ENCODE measurements at regions not wholly inside any gene's neighbourhood (a gene's known extent, or its start where the extent isn't known, plus 50 kb on each side); places are given as distances from the start of the nearest gene placed in this dataset.
A peak's percentile ranks its signal among the peaks of the same experiment; 100 is the strongest.

DNA sequence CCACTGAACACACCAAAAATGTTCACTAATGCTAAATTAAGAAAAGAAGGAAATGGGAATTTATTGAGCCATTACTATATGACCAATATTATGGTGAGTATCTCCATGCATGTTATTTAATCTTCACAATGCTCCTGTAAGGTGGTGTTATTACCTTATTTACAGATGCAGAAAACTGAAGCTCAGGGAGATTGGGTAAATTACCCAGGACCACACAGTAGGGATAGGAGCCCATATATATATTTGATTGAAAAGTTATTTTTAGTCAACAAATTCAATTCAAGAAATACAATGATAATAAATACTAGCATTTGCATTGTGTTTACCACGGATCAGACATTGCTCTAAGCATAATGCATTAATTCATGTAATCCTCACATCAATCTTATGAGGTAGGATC is 202.2 kb upstream of the FBXO11 start:
- DNase-seq, result no peak

- DNase-seq, result no peak
Observed at GRCh38 chr2:48109491-48110204, 203.3 kb upstream of the FBXO11 start.

DNA sequence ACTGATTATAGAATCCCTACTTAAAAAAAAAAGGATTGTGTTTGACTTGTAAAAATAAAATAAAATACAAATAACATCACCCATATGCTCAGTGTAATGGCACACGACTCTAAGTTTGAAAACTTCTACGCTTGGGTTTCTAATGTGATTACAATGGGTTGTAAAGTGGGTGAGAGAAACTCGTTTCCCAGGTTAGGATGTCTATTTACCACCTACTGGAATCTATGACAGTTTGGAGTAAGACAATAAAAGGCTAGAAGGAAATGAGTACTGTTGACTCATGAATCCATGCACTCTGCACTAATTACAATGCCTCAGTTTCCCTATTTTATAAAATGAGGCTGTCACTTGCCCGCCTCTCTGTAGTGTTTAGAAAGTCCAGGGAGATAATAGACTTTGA is 204.0 kb upstream of the FOXN2 start:
- no peak for DNase-seq

DNA sequence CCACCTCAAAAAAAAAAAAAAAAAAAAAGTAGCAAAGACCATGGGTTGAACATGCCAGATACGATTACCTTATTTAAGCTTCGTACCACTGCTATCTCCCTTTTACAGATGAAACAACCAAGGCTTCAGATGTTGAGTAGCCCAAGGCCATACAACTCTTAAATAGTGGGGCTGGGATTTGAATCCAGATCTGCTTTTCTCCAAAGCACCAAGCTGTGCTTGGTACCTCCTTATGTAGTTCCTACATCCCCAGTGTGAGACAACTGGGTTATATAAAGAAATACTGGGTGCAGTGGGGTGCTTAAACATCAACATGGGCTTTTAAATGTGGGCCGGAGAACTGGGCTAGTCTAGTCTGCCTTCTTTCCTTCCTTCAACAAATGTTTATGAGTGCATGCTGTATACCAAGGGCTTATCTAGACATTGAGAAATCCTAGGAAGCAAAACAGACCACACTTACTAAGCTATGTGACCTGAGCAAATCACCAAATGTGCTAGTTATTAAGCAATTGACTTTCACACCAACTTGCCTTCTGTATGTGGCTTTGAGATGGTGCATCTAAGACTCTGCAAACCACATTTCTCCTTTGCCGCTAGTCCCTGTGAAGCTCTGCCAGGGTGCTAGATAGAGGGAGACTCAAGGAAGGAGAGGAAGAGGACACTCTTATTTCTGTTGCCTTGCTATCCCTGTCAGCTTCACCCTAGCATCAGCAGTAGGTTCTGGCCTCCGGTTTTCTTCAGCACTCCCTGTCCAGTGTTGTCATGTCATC is 201.4 kb upstream of the FOXN2 start:
- no peak for DNase-seq

DNA sequence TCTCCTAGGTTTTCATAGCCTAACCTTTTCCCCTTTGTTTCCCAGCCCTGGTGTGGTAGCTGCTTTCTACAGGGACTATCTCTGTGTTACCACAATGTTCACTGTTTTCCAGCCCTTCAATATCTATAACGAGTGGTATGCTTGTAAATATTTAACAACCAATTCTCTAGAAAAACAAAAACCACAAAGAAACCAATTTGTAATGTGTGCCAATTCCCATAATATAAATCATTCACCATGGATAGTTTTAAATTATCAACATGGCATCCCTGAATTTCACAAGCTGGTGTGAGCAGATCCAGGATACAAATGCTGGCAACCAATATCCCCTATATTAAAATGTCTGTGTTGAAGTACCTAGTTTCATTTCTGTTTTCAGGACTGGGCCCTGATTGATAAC is 200.7 kb upstream of the FOXN2 start:
- no peak for DNase-seq

- DNase-seq, result no peak
Observed at GRCh38 chr2:48114256-48114655, 200.2 kb upstream of the FOXN2 start.

- no peak for DNase-seq
Observed at GRCh38 chr2:48116497-48116896, 198.0 kb upstream of the FOXN2 start.

- no peak for DNase-seq
Observed at GRCh38 chr2:48118895-48119294, 195.6 kb upstream of the FOXN2 start.

GRCh38 chr2:48120112-48120511 is 194.4 kb upstream of the FOXN2 start:
- DNase-seq, result no peak

- DNase-seq, result no peak
Observed at GRCh38 chr2:48120759-48121242, 193.7 kb upstream of the FOXN2 start.

DNA sequence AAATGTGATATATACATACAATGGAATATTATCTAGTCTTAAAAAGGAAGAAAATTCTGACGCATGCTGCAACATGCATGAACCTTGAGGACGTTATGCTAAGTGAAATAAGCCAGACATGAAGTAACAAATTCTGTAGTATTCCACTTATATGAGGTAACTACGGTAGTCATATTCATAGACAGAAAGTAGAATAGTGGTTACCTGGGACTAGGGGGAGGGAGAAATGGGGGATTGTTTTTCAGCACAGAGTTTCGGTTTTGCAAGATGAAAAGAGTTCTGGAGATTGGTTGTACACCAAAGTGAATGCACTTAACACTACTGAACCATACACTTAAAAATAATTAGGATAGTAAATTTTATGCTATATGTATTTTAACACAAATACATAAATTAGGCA is 192.3 kb upstream of the FOXN2 start:
- DNase-seq, result no peak

DNA sequence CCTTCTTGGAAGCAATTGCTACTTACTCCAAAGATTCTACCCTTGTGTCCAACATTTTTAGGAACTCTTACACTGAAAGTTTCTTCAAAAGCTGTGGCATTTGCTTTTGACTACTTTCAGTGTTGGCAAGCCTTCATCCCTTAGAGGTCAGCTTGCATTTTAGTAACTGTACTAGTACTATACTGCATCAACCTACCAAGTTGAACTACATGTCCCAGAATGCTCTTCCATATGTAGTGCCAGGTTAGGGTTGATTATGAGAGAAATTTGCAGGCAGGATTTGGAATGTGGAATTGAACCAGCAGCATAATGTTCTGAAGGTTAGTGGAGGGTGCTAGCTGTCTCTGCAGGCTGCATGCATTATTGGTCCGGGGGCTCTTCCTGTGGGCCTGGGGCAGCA is 189.9 kb upstream of the FOXN2 start:
- DNase-seq, result no peak

DNA sequence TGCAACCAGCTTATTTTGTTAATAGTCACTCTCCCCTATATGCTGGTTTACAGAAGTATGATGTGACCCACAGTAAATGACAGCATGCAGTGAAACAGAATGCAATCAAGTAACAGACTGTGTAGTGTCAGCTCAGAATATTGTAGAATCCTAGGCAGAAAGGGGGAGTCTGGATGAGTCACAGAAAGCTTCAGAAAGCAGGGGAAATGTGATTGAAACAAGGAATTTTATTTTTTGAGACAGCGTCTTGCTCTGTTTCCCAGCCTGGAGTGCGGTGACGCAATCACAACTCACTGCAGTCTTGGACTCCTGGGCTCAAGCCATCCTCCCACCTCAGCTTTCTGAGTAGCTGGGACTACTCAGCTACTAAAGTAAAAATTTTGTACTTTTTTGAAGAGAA is 188.3 kb upstream of the FOXN2 start:
- no peak for DNase-seq

DNA sequence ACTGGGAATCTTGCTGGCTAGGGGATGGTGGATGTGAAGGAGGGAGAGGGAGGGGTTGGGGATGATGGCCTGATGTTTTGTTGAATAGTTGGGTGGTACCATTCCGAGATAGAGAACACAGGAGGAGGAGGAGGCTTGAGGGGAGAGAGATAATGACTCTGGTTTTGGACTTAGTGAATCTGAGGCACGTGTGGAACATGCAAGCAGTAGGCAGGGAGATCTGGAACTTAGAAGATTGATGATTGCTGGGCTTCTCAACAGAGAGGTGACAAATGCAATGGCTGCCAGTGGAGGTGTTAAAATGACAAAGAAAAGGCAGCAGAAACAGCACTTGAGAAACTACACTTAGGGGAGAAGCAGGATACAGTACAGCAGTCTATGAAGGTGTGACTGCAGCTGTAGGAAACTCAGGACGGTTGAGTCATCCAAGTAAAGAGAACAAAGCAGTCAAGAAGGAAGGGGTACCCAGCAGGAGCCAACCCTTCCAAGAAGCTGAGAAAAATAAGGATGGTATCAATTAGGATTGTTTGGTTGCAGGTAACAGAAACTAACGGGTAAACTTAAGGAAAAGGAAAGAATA is 186.8 kb upstream of the FOXN2 start:
- no peak for DNase-seq

- no peak for DNase-seq
Observed at GRCh38 chr2:48129293-48129950, 185.1 kb upstream of the FOXN2 start.

DNA sequence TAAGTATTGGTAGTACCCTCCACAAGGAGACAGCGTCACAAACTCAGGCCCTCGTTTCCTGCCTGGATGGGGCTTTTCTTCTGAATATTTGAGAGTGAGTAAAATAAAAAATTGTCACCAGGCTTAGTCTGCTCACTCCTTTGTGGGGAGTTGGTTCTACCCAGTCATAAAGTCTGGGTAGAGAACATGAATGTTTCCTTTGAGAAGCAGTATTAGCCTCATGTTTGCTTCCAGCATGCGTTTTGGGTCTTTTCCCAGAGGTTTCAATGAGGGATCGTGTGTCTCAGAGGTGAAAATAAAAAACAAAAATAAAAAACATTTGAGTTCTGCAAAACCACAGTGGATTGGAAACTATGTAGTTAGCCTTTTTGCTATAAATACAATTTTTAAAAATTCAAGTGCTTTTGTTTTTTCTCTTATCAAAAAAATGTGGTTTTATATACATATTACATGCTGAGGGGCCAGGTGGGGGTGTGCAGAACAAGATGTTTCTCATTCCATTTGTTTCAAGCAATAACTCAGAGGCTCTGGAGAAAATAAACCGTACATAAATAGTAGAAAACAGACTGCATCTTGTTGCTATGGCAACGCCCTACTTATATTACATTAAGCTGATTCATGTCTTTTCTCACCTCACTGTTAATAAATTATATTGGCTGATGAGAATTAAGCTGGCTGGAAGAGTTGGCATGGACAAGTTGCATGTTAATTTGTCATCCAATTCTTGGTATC is 182.8 kb upstream of the FOXN2 start:
- no peak for DNase-seq

DNA sequence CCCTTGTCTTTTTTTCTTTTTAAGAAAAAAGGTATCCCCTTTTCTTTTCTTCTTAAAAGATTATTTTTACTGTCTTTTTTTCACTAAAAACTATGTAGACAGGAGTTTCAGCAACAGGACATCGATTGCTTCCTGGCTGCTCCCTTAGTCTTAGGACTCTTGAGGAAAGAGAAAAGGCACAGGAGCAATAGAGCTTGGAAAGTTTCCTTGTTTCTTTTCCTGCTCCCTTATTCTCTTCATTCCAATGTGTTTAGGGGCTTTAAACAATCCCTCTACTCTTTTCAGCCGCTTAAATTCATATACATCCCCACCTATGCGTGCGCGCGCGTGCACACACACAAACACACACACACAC is 182.2 kb upstream of the FOXN2 start:
- DNase-seq, result no peak

DNA sequence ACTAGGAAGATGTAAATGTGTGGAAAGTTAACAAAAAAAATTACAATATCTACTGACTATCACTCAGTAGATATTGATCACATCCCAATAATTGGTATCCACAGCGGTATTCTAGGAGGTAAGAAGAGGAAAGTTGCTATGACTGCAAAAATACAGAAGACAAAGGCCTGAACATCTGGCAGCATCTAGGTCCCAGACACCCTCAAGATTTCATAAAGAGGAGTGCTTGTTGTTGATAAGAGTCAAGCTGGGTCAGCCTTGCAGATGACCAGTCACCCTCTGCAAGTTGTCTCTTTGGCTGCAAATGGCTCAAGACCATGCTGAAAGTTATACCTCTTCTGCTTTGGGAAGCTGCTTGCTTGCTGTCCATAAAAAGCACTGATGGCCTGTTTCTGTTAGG is 179.8 kb upstream of the FOXN2 start:
- DNase-seq, result no peak

DNA sequence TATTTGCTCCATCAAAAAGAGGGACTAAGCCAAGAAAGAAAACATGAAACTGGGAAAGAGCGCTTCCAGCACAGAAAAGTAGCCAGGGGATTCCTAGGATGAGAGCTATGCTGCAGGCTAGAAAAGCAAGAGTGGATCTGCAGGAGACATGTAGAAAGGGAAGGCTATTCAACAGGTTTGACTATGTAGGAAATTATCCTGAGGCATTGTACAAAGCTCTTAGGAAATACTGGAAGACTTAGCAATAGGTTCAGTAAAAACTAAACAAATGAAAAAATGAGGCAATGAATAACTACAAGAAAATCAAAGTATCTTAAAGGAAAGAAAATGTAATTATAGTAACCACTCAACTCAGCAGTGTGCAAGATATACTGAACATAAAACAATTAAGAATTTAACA is 178.7 kb upstream of the FOXN2 start:
- no peak for DNase-seq

DNA sequence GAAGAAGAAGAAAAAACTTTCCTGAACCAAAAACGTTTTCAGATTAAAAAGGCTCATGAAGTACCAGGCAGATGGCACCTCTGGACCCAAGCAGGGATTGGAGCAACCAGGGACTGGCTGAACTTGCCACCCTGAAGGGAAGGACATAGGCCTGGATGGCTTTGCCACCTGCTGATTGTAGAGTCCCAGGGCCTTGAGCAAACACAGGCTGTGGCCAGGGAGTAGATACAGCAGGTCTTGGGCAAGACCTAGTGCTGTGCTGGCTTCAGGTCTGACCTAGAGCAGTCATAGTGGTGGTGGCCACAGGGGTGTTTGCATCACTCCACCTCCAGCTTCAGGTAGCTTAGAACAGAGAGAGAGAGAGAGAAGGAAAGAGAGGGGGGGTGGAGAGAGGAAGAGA is 176.7 kb upstream of the FOXN2 start:
- DNase-seq, result no peak

DNA sequence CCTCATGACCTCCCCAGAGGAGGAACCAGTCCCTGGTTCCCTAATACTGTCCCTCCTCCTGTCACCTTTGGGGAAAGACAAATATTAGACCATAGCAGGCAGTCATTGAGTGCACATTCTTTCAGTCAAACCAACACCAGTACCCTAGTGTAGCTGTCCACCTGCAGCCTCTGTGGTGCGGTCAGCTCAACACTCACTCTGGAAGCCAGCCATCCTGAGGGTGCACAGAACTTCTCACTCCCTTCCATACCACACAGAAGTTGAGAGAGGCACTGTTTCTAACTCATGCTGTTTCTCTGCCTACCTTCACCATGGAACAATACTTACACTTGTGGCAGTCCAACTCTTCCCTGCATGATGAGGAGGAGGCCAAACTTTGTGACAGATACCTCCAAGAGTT is 175.6 kb upstream of the FOXN2 start:
- DNase-seq, result no peak

GRCh38 chr2:48140586-48140985 is 173.9 kb upstream of the FOXN2 start:
- DNase-seq, result no peak

DNA sequence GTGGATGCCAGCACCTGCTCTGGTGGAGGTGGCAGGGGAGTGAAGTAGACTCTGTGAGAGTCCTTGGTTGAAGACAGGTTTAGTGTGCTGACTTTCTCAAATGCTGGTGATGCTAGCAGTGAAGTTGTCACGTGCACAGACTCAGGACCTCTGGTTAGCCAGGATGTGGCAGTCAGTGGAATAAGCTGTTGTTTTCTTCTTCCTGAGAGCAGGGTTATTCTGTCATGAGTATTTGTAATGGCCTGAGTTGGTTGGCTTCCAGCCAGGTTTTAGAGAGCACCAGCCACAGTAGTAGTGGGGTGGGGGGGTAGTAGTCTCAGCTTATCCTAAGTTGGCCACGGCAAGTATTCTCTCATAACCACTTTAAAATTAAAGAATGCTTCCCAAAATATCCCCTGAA is 169.7 kb upstream of the FOXN2 start:
- peak; percentile 13 for DNase-seq

Measured in NCI-H2227 treated with DMSO at 0.1 percent for 48 hours (cell line).